GM12878 (cell line): ENCODE measurements at regions not wholly inside any gene's neighbourhood (a gene's known extent, or its start where the extent isn't known, plus 50 kb on each side); places are given as distances from the start of the nearest gene placed in this dataset.

Experiments
- ATAC-seq: fragments of 200-7000 bp; cut with Tn5 transposase; 3 replicates; pipeline ENCODE4 v1.9.1; 2020; ENCODE audit warnings: mild to moderate bottlenecking, moderate library complexity
- BruUV-seq: library from RNA; stranded (reverse); fragments of 400-500 nt; replicated peaks from 2 replicates; lab custom pipeline; 2021; lab: Mats Ljungman, UMichigan
- CTCF ChIA-PET: fragments of 300-600 bp; sonication (Branson Sonifier 250); formaldehyde crosslinking; extraction: SDS; loops from one replicate; lab custom pipeline; 2021; ENCODE audit warnings: inconsistent platforms; lab: Yijun Ruan, JAX
- POLR2A ChIA-PET: fragments of 350-600 bp; formaldehyde crosslinking; extraction: SDS; loops from one replicate; lab custom pipeline; 2021; ENCODE audit warnings: inconsistent platforms; lab: Charles Lee
- RAD21 ChIA-PET: fragments of 300-600 bp; sonication (Branson Sonifier 250); formaldehyde crosslinking; loops from one replicate; lab custom pipeline; 2023; ENCODE audit warnings: antibody characterized with exemption; ENCODE audit not compliant: unreplicated experiment; lab: Charles Lee
- SMC1A ChIA-PET: fragments of 300-600 bp; sonication (Branson Sonifier 250); formaldehyde crosslinking; loops from one replicate; lab custom pipeline; 2023; ENCODE audit not compliant: unreplicated experiment, uncharacterized antibody; lab: Charles Lee
- DNase-seq: peaks from one replicate; pipeline ENCODE4 v3.0.0-alpha.2; 2011; ENCODE audit warnings: low read depth, low spot score
- FAIRE-seq: peaks from 3 replicates; lab custom pipeline; 2011; peaks lifted over from hg19 to GRCh38; lab: Jason Lieb, UNC
- H2AFZ ChIP-seq: 2 replicates; pipeline ENCODE4 v1.6.0; 2011; ENCODE audit warnings: low read depth, low read length, control low read depth; ENCODE audit not compliant: control insufficient read depth
- H3K27ac ChIP-seq: 2 replicates; pipeline ENCODE4 v1.5.1; 2011; ENCODE audit warnings: control low read depth; ENCODE audit not compliant: control insufficient read depth, insufficient read depth
- H3K27me3 ChIP-seq, 2 experiments: replicated peaks in 1 of 2; 2 replicates each; pipeline versions ENCODE4 v1.6.0 to v1.6.1; 2011; ENCODE audit warnings: low read length in 1 of 2; ENCODE audit not compliant: control insufficient read depth in 2 of 2, insufficient read depth in 2 of 2
- H3K36me3 ChIP-seq, 2 experiments: 2 replicates each; pipeline ENCODE4 v1.5.1; 2011; ENCODE audit warnings: low read length in 1 of 2; ENCODE audit not compliant: control insufficient read depth in 2 of 2, insufficient read depth in 2 of 2
- H3K4me1 ChIP-seq: 2 replicates; pipeline ENCODE4 v1.6.1; 2011; ENCODE audit warnings: mild to moderate bottlenecking, low read length, moderate library complexity, mixed read lengths; ENCODE audit not compliant: control insufficient read depth, insufficient read depth
- H3K4me2 ChIP-seq: 2 replicates; pipeline ENCODE4 v1.6.0; 2011; ENCODE audit warnings: control low read depth; ENCODE audit not compliant: control insufficient read depth, insufficient read depth
- H3K4me3 ChIP-seq: fragments of 200-600 bp; sonication (generic); 2 replicates; pipeline ENCODE4 v1.5.1; 2016
- H3K79me2 ChIP-seq: 2 replicates; pipeline ENCODE4 v1.6.0; 2011; ENCODE audit warnings: low read length; ENCODE audit not compliant: control insufficient read depth, insufficient read depth
- H3K9ac ChIP-seq: 2 replicates; pipeline ENCODE4 v1.8.0; 2011; ENCODE audit warnings: low read length, control low read depth, mixed read lengths; ENCODE audit not compliant: control insufficient read depth, insufficient read depth
- H3K9me3 ChIP-seq: replicated peaks from 3 replicates; pipeline ENCODE4 v1.5.1; 2011; ENCODE audit warnings: mild to moderate bottlenecking, low read length; ENCODE audit not compliant: control insufficient read depth, insufficient read depth
- H4K20me1 ChIP-seq: 2 replicates; pipeline ENCODE4 v1.6.0; 2011; ENCODE audit not compliant: control insufficient read depth, insufficient read depth
- CBFB ChIP-seq: IDR thresholded peaks from 2 replicates; pipeline ENCODE4 v1.6.1; 2016; ENCODE audit warnings: antibody characterized with exemption, low read depth
- CTCF ChIP-seq, 3 experiments: IDR thresholded peaks in 2 of 3; conservative IDR thresholded peaks in 1 of 3; 2 replicates each; pipeline ENCODE4 v1.5.1; 2011; ENCODE audit warnings: low read depth in 3 of 3, low read length in 3 of 3, mild to moderate bottlenecking in 3 of 3, control low read depth in 2 of 3, moderate library complexity in 2 of 3, inconsistent platforms in 1 of 3, mixed read lengths in 1 of 3; ENCODE audit not compliant: control insufficient read depth in 2 of 3, insufficient read depth in 1 of 3; ENCODE audit errors: extremely low read depth in 1 of 3
- HDAC6 ChIP-seq: fragments of 200-600 bp; sonication (generic); IDR thresholded peaks from one replicate; pipeline ENCODE4 v1.8.0; 2017; ENCODE audit warnings: antibody characterized with exemption; ENCODE audit not compliant: unreplicated experiment
- RAD21 ChIP-seq: IDR thresholded peaks from 2 replicates; pipeline ENCODE4 v1.6.1; 2011; ENCODE audit warnings: mild to moderate bottlenecking, low read depth, low read length, moderate library complexity; ENCODE audit not compliant: insufficient read depth
- STAT3 ChIP-seq: IDR thresholded peaks from 2 replicates; pipeline ENCODE4 v1.6.1; 2011; ENCODE audit warnings: low read depth, low read length, improper control_type of control experiment
- ZSCAN29 ChIP-seq: fragments of 450-650 bp; IDR thresholded peaks from 2 replicates; pipeline ENCODE4 v1.6.1; 2017; ENCODE audit warnings: mild to moderate bottlenecking, moderate library complexity
- WGBS: methylation state at CpG from one replicate; pipeline ENCODE4 v1.1.6; 2016; ENCODE audit warnings: low lambda C conversion rate; ENCODE audit not compliant: insufficient replicate concordance, insufficient coverage; ENCODE audit errors: missing lambda C conversion rate; 5-methylcytosine and 5-hydroxymethylcytosine counted together
- in situ Hi-C: fragments of 300-500 bp; cut with MboI; formaldehyde crosslinking; loops from 9 replicates; pipeline ENCODE4 v1.14.3; 2018; ENCODE audit warnings: mixed read lengths
- intact Hi-C: fragments of 100-400 bp; cut with micrococcal nuclease; formaldehyde crosslinking; loops from one replicate; pipeline ENCODE4 v1.14.2; 2022; ENCODE audit not compliant: unreplicated experiment
- TF ChIP-seq, protein P1 (sequence below): fragments of 450-650 bp; IDR thresholded peaks from 2 replicates; pipeline ENCODE4 v1.6.1; 2016; ENCODE audit warnings: mild to moderate bottlenecking
- TF ChIP-seq, protein P2 (sequence below): fragments of 150-350 bp; IDR thresholded peaks from 2 replicates; pipeline ENCODE4 v1.6.1; 2016; ENCODE audit warnings: low read depth, low read length

DNA sequence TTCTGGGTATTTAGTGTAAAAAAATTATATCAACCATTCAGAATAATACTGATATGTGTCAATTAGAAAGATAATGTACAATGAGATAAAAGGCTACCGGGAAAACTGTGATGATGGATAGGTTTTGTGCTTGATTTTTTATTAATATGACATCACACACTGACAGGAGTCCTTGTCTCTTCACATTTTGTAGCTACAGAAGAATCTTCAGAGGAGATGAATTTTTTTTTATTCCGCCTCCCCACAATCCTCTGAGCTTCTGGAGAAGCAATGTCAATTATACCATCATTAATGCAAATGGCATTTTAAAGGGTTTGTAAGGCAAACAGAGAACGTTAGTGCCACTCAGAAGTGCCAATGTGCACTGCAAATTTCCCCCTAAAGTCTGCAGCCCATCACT lies 131.7 kb upstream of the CCNG1 start (continued):
- TF ChIP-seq, protein P1, sequence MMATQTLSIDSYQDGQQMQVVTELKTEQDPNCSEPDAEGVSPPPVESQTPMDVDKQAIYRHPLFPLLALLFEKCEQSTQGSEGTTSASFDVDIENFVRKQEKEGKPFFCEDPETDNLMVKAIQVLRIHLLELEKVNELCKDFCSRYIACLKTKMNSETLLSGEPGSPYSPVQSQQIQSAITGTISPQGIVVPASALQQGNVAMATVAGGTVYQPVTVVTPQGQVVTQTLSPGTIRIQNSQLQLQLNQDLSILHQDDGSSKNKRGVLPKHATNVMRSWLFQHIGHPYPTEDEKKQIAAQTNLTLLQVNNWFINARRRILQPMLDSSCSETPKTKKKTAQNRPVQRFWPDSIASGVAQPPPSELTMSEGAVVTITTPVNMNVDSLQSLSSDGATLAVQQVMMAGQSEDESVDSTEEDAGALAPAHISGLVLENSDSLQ, result no peak
- TF ChIP-seq HDAC6 (no peak), ZSCAN29 (no peak)

- Histone ChIP-seq H3K4me1 (no peaks in the 10 kb centered on the region), H3K79me2 (no peaks in the 10 kb centered on the region), H3K9me3 (no peaks in the 10 kb centered on the region), H3K4me2 (no peak overlapping the region), H2AFZ (no peak overlapping the region), H3K36me3 (no peaks in the 10 kb centered on the region), H4K20me1 (no peaks in the 10 kb centered on the region), H3K27ac (no peak overlapping the region), H3K27me3 (no peaks in the 10 kb centered on the region), H3K4me3 (no peak overlapping the region), H3K9ac (no peak overlapping the region)
- TF ChIP-seq RAD21 (peak; percentile 30; the same call in 1 of the 2 replicates), CTCF (IDR thresholded peaks at IDR 0.05 in 2 of 3, conservative IDR thresholded peaks at IDR 0.05 in 1 of 3; ENCODE audit: control insufficient read depth in 2 of 3, extremely low read depth in 1 of 3, insufficient read depth in 1 of 3, low read depth in 3 of 3, low read length in 3 of 3) (peak; percentile 31 to 37 (median 35); a peak in 4 of 6 replicates), STAT3 (no peak), CBFB (no peak)
- TF ChIP-seq, protein P2, sequence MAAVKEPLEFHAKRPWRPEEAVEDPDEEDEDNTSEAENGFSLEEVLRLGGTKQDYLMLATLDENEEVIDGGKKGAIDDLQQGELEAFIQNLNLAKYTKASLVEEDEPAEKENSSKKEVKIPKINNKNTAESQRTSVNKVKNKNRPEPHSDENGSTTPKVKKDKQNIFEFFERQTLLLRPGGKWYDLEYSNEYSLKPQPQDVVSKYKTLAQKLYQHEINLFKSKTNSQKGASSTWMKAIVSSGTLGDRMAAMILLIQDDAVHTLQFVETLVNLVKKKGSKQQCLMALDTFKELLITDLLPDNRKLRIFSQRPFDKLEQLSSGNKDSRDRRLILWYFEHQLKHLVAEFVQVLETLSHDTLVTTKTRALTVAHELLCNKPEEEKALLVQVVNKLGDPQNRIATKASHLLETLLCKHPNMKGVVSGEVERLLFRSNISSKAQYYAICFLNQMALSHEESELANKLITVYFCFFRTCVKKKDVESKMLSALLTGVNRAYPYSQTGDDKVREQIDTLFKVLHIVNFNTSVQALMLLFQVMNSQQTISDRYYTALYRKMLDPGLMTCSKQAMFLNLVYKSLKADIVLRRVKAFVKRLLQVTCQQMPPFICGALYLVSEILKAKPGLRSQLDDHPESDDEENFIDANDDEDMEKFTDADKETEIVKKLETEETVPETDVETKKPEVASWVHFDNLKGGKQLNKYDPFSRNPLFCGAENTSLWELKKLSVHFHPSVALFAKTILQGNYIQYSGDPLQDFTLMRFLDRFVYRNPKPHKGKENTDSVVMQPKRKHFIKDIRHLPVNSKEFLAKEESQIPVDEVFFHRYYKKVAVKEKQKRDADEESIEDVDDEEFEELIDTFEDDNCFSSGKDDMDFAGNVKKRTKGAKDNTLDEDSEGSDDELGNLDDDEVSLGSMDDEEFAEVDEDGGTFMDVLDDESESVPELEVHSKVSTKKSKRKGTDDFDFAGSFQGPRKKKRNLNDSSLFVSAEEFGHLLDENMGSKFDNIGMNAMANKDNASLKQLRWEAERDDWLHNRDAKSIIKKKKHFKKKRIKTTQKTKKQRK, result no peak
- no TSS peak for BruUV-seq
- ChIA-PET RAD21 (interaction anchor here (1.7 kb wide), 1 partner anchor 102 kb away, joined by 8 read pairs; no protein-coding TSS in a partner anchor), POLR2A (no interaction called here), CTCF (interaction anchor here (0.6 to 2.8 kb wide), 19 partner anchors 8 to 1770 kb away, joined by 3 to 26 read pairs (median 3); no protein-coding TSS in a partner anchor), SMC1A (interaction anchor here (0.8 to 2.9 kb wide), 5 partner anchors 9 to 102 kb away, joined by 3 to 13 read pairs (median 3); no protein-coding TSS in a partner anchor)
- in situ Hi-C loops, result no loop called here
- peak; percentile 46; the same call in 2 of the 3 replicates for ATAC-seq
- FAIRE-seq, result peak; percentile 80
- intact Hi-C loops, result loop anchor here (1.0 kb wide), 1 partner anchor 102 kb away; no protein-coding TSS in a partner anchor
- no peak for DNase-seq
- WGBS, result 42% methylated on average over 2 of the region's 2 CpGs
These were observed 131.0 kb upstream of the CCNG1 start for GRCh38 chr5:163306421-163306820.
